GM19463 (cell line): ENCODE measurements at regions not wholly inside any gene's neighbourhood (a gene's known extent, or its start where the extent isn't known, plus 50 kb on each side); places are given as distances from the start of the nearest gene placed in this dataset.

ENCODE experiments used
- ATAC-seq: cut with Tn5 transposase; IDR thresholded peaks from one replicate; pipeline ENCODE4 v1.9.1; 2021; ENCODE audit warnings: mild to moderate bottlenecking, moderate library complexity; ENCODE audit not compliant: unreplicated experiment

DNA sequence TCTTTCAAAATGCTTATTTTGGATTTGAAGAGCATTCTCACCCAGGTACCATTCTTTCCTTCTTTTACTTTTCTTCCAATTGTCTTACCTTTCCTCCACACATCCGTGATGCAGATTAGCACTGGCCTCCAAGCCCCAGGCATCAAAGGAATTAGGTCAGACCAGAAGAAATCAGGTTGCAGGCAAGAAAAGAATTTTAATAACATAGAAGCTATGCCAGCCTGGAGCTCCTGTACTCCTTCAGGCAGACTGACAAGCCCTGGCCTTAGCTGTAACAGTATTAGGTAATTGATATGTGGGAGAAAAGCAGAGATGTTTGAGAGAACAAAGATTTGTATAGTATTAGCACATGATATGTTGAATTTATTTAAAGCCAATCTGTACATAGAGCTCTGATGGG, 390.4 kb upstream of the ADGRL2 start:
- no peak for ATAC-seq

DNA sequence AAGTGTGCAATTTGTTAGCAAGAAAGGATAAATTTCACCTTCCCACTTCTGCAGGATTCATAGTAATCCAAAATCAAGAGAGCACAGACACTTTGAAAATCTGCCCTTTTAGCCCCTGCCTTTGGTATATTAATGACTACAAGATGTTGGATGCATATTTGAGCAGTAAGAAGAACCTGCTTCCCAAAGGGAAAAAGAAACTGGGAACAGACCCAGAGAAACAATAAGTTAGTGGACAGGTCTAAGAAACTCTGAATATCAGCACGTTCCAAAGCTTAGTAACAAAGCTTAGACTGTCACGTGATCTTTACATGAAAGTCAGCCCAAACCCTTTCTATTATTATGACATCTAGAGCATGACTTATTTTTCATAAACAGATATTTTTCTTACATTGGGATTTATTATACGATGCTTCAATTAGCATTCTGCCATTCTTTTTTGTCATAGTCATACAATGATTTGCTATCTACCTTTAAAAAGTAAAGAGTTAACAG, 390.9 kb upstream of the ADGRL2 start:
- ATAC-seq = no peak

DNA sequence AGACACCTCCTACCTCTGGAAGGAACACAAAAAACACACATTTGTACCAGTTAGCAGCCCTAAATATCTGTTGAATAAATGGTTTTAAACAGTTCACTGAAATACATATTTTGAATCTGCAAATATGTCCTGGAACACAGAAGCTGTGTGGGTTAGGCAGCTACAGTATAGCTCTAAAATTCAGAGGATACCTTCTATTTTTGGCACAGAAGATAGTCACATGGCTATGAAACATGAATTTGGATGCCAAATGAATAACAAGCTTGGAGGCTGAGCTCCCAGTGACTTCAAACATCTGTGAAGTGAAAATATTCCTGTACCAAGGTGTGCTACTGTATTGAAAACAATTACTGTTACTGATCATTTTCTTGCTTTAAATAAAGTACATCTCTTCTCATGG, 391.5 kb upstream of the ADGRL2 start:
- no peak for ATAC-seq

DNA sequence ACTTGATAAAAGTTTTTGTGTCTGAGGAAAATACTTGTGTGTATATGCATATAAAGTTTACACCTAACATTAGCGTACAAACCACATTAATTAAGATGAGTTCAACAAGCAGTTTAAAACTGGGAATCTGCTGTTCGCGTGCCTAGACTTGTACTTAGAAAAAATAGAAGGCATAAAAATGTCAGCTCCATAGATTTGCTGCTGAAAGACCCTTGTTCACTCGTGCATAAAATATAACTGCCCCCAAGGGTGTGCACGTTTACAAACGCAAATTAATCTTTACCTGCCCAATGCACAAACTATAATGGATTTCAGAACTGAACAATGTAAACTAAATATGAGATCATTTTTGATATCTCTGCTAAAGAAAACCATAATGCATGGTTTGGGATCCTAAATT, 392.3 kb upstream of the ADGRL2 start:
- ATAC-seq = no peak

DNA sequence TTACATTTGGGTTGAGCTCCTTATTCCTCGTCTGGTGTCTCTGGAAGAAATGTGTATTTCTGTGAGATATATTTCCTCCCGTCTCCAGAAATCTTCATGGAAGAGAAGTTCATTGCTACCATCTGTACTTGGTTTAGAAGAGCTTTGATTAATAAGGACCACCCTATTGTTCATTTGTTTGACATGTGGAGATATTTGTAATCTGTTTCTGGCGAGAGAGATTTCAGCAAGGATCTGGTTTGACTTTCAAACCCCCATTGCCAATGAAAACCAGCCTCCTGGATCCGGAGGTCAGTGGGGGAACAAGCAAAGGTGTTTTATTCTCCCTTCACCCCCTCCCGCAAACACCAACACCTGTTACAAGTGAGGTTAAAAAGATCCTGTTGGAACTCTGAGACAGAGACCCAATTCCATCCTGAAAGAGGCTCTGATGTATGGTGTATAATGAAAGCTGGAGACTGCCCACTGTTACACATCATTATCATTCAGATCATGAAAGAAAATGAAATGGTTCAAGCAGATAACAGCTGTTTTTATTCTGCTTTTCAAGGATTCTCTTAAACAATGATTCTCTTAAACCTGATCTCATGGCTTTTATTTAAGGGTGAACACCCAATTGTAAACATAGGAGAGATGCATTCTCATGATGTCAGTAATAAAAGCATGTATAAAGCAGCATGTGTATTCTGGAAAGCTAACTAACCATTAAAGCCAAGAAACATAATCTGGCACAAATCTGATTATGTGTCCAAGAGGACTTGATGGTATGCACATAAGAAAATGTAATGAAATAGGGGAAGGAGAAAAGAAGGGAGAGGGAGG, 393.5 kb upstream of the ADGRL2 start:
- ATAC-seq = no peak

DNA sequence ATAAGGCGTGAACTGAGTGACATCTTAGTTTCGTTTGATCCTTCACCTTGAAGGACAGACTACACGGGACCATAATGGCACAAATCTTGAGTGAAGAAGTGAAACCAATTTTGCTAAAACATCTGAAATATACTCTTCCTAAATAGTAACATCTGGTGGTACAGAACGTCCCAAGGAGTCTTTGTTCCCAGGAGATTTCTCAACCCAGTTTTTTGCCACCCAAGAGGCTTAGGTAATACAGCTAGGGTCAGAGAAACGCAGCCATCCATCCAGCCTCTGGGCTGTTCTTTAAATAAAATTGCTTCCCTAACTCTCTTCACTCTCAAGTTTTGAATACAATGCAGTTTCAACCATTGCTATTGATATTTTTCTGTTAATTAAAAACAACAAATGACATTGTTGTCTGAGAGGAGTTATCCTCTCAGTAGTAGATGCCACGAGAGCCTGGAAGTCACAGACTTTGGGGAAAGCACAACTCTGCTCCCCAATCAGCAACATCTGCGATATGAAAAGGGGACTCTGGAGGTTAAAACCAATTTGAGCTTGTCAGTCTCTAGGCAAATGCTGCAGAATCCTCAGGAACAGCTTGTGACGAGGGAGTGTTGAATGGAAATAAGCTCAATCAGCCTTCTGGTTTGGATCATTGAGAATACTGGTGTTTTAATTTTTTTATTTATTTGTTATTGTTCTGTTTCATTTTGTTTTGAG, 394.3 kb upstream of the ADGRL2 start:
- no peak for ATAC-seq

DNA sequence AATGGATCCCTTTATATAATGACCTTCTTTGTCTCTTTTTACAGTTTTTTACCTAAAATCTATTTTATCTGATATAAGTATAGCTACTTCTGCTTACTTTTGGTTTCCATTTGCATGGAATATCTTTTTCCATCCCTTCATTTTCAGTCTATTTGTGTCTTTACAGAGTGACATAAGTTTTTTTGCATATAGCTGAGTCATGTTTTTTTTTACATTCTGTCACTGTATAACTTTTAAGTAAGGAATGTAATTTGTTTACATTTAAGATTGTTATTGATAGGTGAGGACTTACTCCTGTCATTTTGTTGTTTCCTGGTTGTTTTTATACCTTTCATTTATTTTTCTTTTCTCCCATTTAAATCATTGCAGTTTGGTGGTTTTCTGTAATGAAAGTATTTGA, 402.7 kb upstream of the ADGRL2 start:
- no peak for ATAC-seq

DNA sequence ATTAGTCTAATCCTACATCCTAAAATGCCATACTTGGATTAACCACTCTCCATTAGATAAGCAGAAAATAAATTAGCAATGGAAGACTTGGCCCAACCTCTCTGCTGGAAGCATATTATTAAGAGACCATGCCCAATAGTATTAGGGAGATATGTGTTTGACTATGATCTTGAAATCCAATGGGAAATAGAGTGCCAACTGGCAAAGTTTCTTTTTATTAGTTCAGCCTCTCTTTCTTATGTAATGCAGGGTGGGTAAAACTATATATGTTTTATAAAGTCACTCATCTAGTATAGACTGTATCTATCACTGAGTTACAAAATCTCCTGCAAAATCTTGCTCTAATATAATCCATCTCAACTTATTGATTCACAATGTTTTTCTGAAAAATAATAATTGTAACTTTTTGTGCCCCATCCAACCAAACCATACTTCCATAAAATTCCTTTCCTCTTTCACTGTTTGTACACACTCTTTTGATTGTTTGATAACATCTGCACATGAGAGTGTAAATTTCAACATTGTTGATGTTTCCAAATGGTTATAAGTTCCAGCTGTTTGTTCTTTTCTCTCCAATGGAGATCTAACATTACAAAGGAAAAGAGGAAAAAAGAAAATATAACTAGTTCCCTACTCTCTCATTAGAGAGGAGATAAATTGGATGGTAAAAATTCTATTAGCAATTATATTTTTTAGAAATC, 408.1 kb upstream of the ADGRL2 start:
- ATAC-seq = no peak

DNA sequence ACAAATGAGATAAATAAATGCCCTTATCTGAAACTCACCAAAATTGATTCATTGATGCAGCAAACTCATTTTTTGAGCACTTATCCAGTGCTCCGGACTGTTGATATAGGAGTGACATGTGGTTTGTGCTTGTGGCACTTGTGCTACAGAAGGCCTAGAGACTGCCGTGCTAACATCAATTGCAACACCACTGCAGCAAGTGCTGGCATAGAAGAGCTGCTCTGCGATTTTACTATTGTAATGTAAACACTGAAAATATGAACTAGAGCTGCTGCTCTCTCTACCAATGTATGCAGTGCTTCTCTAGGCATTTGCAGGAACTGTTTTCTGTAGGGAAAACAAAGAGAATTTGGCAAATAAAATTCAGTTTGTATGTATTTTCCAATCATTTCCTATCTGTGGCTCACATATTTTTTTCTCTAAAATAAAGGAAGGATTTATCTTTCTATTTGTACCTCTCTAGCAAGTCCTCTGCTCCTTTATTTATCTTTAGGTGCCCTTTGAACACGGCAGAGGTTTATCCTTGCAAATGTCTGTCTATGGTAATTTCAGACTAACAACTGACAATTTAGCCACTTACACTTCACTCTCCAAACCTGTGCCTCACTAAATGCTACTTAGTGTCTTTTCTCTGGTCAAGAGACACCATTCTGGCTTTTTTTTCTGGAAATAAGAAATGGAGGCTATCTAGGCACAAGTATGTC, 409.5 kb upstream of the ADGRL2 start:
- no peak for ATAC-seq

DNA sequence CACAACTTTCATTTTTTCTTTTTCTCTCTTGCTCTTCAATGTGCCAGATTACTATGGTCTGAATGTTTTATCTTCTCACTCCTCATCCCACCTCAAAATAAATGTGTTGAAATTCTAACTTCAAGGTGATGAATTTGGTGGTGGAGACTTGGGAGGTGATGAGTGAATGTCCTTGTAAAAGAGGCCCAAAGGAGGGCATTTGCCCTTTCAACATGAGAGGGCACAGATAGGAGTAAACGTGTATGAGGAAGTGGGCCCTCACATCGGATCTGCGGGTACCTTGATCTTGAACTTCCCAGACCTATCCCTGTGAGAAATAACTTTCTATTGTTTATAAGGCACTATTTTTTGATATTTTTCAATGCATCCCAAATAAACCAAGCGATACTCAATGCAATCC, 412.3 kb upstream of the ADGRL2 start:
- ATAC-seq = no peak

DNA sequence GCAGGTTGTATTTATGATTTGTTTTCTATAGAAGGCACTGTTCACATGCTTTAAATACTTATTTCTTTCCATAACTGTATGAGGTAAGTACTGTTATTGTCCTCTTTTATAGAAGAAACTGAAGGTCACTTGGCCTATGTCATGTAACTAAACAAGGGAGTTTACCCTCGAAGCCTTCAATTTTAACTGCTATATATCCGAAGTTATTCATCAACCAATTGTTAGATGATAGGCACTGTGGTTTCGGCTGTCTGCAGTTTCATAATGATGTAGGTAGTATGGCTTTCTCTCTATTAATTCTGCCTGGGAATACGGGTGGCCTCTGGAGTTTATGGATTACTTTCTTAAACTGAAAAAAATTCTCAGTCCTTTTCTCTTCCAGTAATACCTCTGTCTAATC, 413.3 kb upstream of the ADGRL2 start:
- peak; percentile 91 for ATAC-seq

DNA sequence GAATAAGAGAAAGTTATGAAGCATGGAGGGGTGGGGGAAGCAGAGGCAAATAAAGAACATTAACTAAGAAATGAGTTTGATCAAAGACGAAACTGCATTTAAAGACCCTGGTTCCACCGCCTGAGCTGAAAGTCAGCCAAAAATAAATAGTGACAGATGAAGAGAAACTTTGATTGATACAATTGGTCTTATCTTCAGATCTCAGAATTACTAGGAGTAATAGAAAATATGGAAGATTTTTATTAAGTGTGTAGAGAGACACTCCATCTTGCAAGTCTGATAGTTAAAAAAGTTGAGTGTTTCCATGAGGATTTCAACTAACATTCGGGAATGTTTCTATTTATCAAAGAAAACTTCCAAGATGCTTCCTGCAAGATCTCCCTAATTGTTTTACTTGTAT, 418.2 kb upstream of the ADGRL2 start:
- ATAC-seq = no peak

DNA sequence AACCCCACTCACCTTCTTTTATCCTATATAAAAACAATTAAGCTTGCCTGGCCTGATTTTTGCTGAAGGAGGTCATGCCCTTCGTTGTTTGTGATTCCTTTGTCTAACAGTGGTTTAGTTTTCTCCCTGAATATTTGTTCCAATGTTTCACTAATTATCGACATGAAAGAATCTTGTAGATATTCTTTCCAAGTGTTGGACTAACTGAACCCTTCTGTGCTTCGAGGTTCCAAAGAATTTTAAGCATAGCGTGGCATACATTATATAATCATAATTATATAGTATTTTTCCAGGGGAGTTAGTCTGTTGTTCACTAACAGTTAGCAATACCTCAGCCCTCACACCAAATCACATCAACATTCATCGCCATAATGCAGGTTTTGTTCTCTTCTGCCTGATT, 418.9 kb upstream of the ADGRL2 start:
- no peak for ATAC-seq

DNA sequence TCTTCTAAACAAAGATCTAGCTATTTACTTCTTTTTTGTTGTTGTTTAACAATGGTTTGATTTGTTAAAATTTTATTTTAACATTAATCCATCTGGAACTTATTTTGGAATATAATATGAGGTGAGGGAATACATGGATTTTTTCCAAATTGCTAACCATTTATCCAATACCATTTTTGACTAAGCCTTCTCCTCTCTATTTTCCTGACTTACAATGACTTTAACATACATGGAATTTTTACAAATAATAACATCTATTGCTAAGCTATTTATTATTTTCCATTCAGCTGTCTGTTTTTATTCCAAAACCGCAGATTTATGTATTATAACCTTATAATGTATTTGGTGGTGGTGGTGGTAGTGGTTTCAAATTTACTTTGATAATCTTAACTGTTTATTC, 420.3 kb upstream of the ADGRL2 start:
- no peak for ATAC-seq

DNA sequence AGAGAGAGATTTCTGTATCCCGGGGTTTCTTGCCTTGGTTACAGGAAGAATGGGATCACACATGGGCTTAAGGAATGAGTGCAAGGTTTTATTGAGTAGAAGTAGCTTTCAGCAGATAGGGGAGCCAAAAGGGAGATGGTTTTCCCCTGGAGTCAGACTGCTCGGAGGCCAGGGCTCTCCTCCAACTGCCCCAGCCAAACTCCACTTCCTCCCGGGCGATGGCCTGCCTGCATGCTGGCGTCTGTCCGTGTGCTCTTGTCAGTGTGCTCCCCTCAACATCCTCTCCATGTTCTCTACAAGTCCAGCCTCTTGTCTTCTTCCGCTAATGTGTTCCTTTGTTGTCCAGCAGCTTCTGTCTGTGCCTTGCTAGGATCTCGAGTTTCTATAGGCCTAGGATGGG, 421.3 kb upstream of the ADGRL2 start:
- ATAC-seq = no peak

DNA sequence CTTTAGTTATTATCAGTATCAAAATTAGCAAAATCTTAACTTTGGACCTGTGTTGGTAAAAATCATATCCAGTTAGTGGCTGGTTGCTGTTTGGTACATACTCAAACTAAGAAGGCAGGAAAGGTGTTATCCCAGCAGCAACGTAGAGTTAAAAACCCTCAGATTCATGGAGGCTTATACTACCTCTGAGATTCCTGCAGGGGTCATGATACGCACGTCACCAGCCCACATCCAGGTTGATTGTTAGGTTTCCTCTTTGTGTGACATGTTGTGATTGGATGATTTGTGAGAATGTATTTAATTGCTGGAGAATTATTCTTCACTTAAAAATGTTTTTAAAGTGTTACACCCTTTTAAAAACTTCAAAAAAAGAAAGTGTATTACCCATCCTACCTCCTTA, 423.3 kb upstream of the ADGRL2 start:
- ATAC-seq = no peak

DNA sequence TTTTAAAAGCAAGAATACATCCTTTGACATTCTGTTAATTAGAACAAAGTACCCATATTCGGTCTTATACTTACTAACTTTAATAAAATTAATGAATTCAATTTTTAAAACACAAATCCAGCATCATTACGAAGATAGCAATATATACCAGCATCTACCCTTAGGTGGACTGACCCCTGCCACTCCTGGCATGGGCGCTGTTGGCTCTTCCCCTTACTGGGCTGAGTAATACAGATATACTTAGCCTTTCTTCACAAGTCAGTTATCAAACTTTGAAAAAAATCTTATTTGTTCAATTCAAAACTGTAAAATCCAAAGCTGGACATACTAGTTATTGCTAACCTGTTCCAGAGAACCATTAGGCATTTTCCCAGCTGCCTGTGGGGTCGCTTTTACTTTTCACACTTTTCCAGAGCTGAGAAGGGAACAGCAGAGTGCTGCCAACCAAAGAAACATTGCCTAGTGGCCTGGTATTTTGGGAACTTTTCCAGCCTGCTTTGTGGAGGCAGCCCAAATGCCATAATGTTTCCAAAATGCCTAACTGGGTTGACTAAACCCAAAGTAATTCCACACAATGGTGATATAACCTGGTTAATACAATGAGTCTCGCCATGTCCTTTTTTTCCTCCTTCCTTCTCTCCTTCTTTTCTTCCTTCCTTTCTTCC, 424.7 kb upstream of the ADGRL2 start:
- no peak for ATAC-seq

DNA sequence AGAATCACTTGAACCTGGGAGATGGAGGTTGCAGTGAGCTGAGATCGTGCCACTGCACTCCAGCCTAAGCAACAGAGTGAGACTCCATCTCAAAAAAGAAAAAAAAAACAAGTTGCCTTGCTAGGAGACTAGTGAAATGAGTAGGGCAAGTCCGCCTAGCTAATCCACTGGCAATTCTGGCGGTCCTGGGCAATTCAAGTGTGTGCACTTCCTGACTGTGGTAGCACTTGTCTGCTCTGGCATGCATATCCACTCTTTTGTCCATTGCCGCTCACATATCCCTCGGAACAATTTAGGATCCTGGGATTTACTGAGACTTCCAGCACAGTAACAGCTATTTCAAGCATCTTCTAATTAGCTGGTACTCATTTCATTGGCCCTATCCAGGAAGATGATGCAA, 426.3 kb upstream of the ADGRL2 start:
- no peak for ATAC-seq

DNA sequence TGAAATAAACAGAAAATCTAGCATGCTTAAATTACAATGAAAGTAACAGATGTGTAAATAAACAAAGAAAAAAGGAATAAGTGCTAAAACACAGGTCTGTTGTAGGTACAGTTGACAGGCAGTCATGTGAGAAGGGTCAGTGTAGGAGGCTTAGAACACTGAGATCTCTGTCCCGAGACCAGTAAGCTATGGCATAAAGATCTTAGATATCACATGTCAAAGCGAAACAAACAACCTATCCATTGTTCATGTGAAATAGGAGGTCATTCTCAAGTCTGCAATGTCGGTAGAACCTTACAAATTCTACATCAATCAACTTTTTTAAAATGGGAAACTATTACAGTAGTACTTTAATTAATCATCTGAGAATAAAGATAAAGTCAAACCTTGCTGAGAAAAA, 428.9 kb upstream of the ADGRL2 start:
- ATAC-seq = no peak

DNA sequence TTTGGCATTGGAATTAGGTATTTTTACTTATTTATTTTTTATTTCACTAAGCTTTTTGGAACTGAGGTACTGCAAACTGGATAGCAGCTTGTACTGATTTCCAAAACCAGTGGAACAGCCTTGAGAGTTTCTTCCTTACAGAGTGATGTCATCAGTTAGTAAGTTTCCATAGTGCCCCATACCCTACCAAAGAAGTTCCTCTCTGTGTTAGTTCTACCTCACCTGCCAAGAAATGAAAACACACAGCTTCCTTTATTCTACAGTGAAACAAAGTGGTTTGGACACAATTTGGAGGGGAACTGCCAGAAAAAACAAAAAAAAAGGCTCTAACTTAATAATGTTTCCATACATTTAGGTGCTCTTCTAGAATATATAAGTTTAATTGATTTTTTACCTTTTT, 430.9 kb upstream of the ADGRL2 start:
- ATAC-seq = no peak

DNA sequence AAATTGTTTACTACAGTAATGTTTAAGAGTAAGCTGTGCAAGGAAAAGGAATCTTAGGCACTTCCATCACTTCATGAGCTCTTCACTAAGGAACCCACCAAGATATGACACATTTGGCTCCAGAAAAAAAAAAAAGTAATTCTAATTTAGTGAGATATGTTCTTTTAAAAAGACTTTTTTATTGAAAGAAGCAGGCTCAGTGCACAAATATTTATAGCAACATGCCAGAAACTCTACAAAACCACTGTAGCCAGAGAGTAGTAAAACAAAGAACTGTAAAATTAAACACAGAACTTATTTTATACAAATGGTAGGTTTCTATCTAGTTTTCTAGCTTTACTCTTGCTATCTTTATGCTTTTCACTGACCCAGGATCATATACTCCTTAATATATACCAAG, 434.6 kb upstream of the ADGRL2 start:
- no peak for ATAC-seq
